K562 (cell line): ENCODE measurements at regions not wholly inside any gene's neighbourhood (a gene's known extent, or its start where the extent isn't known, plus 50 kb on each side); places are given as distances from the start of the nearest gene placed in this dataset.
A peak's percentile ranks its signal among the peaks of the same experiment; 100 is the strongest.

Source experiments
- ADNP ChIP-seq: fragments of 200-800 bp; sonication (Bioruptor generic); IDR thresholded peaks from 2 replicates; pipeline ENCODE4 v1.6.1; 2016; ENCODE audit warnings: missing genetic modification characterization, missing compliant biosample characterization
- ARID3B ChIP-seq: fragments of 250-450 bp; sonication (Bioruptor Pico); IDR thresholded peaks from 2 replicates; pipeline ENCODE4 v1.4.0; 2020; ENCODE audit warnings: borderline replicate concordance
- CREBBP ChIP-seq: IDR thresholded peaks from one replicate; pipeline ENCODE4 v1.6.1; 2012; ENCODE audit warnings: low read depth, mild to moderate bottlenecking, control low read depth, inconsistent platforms, low read length
- GTF3C2 ChIP-seq: IDR thresholded peaks from 3 replicates; pipeline ENCODE4 v1.6.1; 2011; ENCODE audit warnings: borderline replicate concordance, mild to moderate bottlenecking, moderate library complexity; ENCODE audit not compliant: insufficient read length; ENCODE audit errors: extremely low read depth
- HIVEP1 ChIP-seq: fragments of 250-450 bp; sonication (Bioruptor Pico); IDR thresholded peaks from 2 replicates; pipeline ENCODE4 v1.4.0; 2020; ENCODE audit warnings: mild to moderate bottlenecking
- KLF16 ChIP-seq: IDR thresholded peaks from 2 replicates; pipeline ENCODE4 v1.6.1; 2016; ENCODE audit warnings: antibody characterized with exemption
- MAFG ChIP-seq: fragments of 450-650 bp; conservative IDR thresholded peaks from 2 replicates; pipeline ENCODE4 v1.6.1; 2016; ENCODE audit warnings: missing genetic modification characterization, missing compliant biosample characterization
- NCOA2 ChIP-seq, 2 experiments: fragments of 450-650 bp; IDR thresholded peaks; 2 replicates each; pipeline ENCODE4 v1.6.1; 2018; ENCODE audit warnings: mild to moderate bottlenecking in 2 of 2, moderate library complexity in 1 of 2; ENCODE audit not compliant: partially characterized antibody in 2 of 2
- NR2C1 ChIP-seq, 2 experiments: fragments of 450-650 bp; IDR thresholded peaks; 2 replicates each; pipeline ENCODE4 v1.6.1; 2017; ENCODE audit warnings: mild to moderate bottlenecking in 2 of 2, antibody characterized with exemption in 1 of 2, inconsistent platforms in 1 of 2, missing compliant biosample characterization in 1 of 2, missing genetic modification characterization in 1 of 2
- NR2C2 ChIP-seq, 2 experiments: fragments of 200-800 bp in 1 of 2; sonication (Bioruptor generic) in 1 of 2; sonication (generic) in 1 of 2; formaldehyde crosslinking in 1 of 2; IDR thresholded peaks; 2 replicates each; pipeline versions ENCODE4 v1.6.1 to v1.8.0; 2016 to 2022; ENCODE audit warnings: mild to moderate bottlenecking in 1 of 2, missing compliant biosample characterization in 1 of 2, missing genetic modification characterization in 1 of 2, missing genetic modification reagents in 1 of 2
- SAFB2 ChIP-seq: fragments of 200-400 bp; formaldehyde crosslinking; IDR thresholded peaks from 2 replicates; pipeline ENCODE4 v1.6.1; 2018; ENCODE audit warnings: borderline replicate concordance, low read length, low read depth, moderate library complexity; ENCODE audit not compliant: severe bottlenecking
- SIRT6 ChIP-seq: IDR thresholded peaks from one replicate; pipeline ENCODE4 v1.6.1; 2012; ENCODE audit warnings: low read depth, mild to moderate bottlenecking, control low read depth, inconsistent platforms, low read length, moderate library complexity
- SNAPC5 ChIP-seq: fragments of 250-450 bp; sonication (Bioruptor Pico); IDR thresholded peaks from 2 replicates; pipeline ENCODE4 v1.8.0; 2021; ENCODE audit warnings: moderate library complexity, mild to moderate bottlenecking, inconsistent platforms
- TSC22D4 ChIP-seq: fragments of 450-650 bp; IDR thresholded peaks from 2 replicates; pipeline ENCODE4 v1.6.1; 2016; ENCODE audit warnings: missing genetic modification characterization, missing biosample characterization, control low read depth
- ZNF12 ChIP-seq: sonication (generic); formaldehyde crosslinking; IDR thresholded peaks from 2 replicates; pipeline ENCODE4 v1.4.0; 2020; ENCODE audit warnings: mild to moderate bottlenecking, missing genetic modification reagents
- ZNF280A ChIP-seq: fragments of 450-650 bp; IDR thresholded peaks from 2 replicates; pipeline ENCODE4 v1.6.1; 2018; ENCODE audit warnings: mild to moderate bottlenecking, low read depth; ENCODE audit not compliant: partially characterized antibody
- ZNF282 ChIP-seq: sonication (generic); formaldehyde crosslinking; IDR thresholded peaks from 2 replicates; pipeline ENCODE4 v1.8.1; 2023; ENCODE audit warnings: missing genetic modification reagents
- ZNF655 ChIP-seq: fragments of 250-450 bp; sonication (Bioruptor Pico); IDR thresholded peaks from 2 replicates; pipeline ENCODE4 v1.5.0; 2021
- ZSCAN32 ChIP-seq: fragments of 450-650 bp; formaldehyde crosslinking; IDR thresholded peaks from 2 replicates; pipeline ENCODE4 v1.4.0; 2020; ENCODE audit warnings: mild to moderate bottlenecking, moderate library complexity

GRCh38 chr16:85522842-85523601, 90.1 kb upstream of the GSE1 start (continued):
- TF ChIP-seq ARID3B (CRISPR knock-in tag) (no peak), ADNP (tag) (0 out of 2 replicates have a peak, but pooled peaks have one; percentile 37), ZNF282 (CRISPR knock-in tag) (no peak), SIRT6 (no peak), ZSCAN32 (no peak), SNAPC5 (CRISPR knock-in tag) (no peak), NR2C2 (CRISPR knock-in tag; IDR thresholded peaks at IDR 0.05) (no peak), NR2C2 (tag; IDR thresholded peaks at IDR 0.05) (no peak), NR2C1 (IDR thresholded peaks at IDR 0.05) (no peak), NR2C1 (tag; IDR thresholded peaks at IDR 0.05) (no peak), MAFG (tag) (no peak), ZNF655 (CRISPR knock-in tag) (no peak), CREBBP (no peak), SAFB2 (no peak), TSC22D4 (tag) (peak; percentile 73), KLF16 (no peak), NCOA2 (IDR thresholded peaks at IDR 0.05; ENCODE audit: partially characterized antibody in 2 of 2) (no peak), ZNF12 (CRISPR knock-in tag) (no peak), ZNF280A (peak; percentile 44), GTF3C2 (no peak), HIVEP1 (CRISPR knock-in tag) (no peak)
